Neural crest cell (in vitro differentiated cells): ENCODE measurements at regions not wholly inside any gene's neighbourhood (a gene's known extent, or its start where the extent isn't known, plus 50 kb on each side); places are given as distances from the start of the nearest gene placed in this dataset.

Source experiments
- DNase-seq: peaks from one replicate; pipeline ENCODE4 v3.0.0; 2021; ENCODE audit warnings: low read depth, mixed read lengths, low spot score
- H3K27ac Mint-ChIP-seq: one replicate; pipeline ENCODE4 v1.8.0; 2021; ENCODE audit warnings: mild to moderate bottlenecking, mixed read lengths; ENCODE audit not compliant: unreplicated experiment
- H3K27me3 Mint-ChIP-seq: 2 replicates; pipeline ENCODE4 v1.8.0; 2021; ENCODE audit warnings: low read depth, mild to moderate bottlenecking, mixed read lengths
- H3K36me3 Mint-ChIP-seq: 2 replicates; pipeline ENCODE4 v1.8.0; 2021; ENCODE audit warnings: low read depth, mild to moderate bottlenecking, mixed read lengths
- H3K4me1 Mint-ChIP-seq: 2 replicates; pipeline ENCODE4 v1.8.0; 2021; ENCODE audit warnings: mixed read lengths
- H3K4me3 Mint-ChIP-seq: one replicate; pipeline ENCODE4 v1.8.0; 2021; ENCODE audit warnings: mild to moderate bottlenecking, mixed read lengths
- H3K9me3 Mint-ChIP-seq: 2 replicates; pipeline ENCODE4 v1.8.0; 2021; ENCODE audit warnings: mixed read lengths
- CTCF ChIP-seq: fragments of 200-600 bp; sonication (generic); conservative IDR thresholded peaks from 2 replicates; pipeline ENCODE4 v1.5.0; 2021; ENCODE audit warnings: antibody characterized with exemption, mild to moderate bottlenecking

GRCh38 chr1:34328281-34328799 is 151.6 kb downstream of the C1orf94 start:
- no peak overlapping the region for H3K4me3 Mint-ChIP-seq
- peaks cover 20% of the 10 kb centered on the region for H3K27me3 Mint-ChIP-seq
- H3K9me3 Mint-ChIP-seq, result no peaks in the 10 kb centered on the region
- no peak for TF ChIP-seq CTCF
- H3K4me1 Mint-ChIP-seq, result no peaks in the 10 kb centered on the region
- H3K36me3 Mint-ChIP-seq, result no peaks in the 10 kb centered on the region
- H3K27ac Mint-ChIP-seq, result no peak overlapping the region
- no peak for DNase-seq

- no peak overlapping the region for H3K27ac Mint-ChIP-seq
- H3K4me3 Mint-ChIP-seq, result no peak overlapping the region
- H3K27me3 Mint-ChIP-seq, result peaks cover 16% of the 10 kb centered on the region
- H3K4me1 Mint-ChIP-seq, result no peaks in the 10 kb centered on the region
- H3K36me3 Mint-ChIP-seq, result no peaks in the 10 kb centered on the region
- no peak for DNase-seq
- no peak for TF ChIP-seq CTCF
- H3K9me3 Mint-ChIP-seq, result no peaks in the 10 kb centered on the region
These were observed 153.4 kb downstream of the C1orf94 start for GRCh38 chr1:34330061-34330460.

- no peaks in the 10 kb centered on the region for H3K4me1 Mint-ChIP-seq
- H3K4me3 Mint-ChIP-seq, result no peak overlapping the region
- no peak for TF ChIP-seq CTCF
- DNase-seq, result no peak
- H3K27ac Mint-ChIP-seq, result no peak overlapping the region
- H3K9me3 Mint-ChIP-seq, result no peaks in the 10 kb centered on the region
- H3K27me3 Mint-ChIP-seq, result peaks cover 16% of the 10 kb centered on the region
- H3K36me3 Mint-ChIP-seq, result no peaks in the 10 kb centered on the region
These were observed 154.6 kb downstream of the C1orf94 start for GRCh38 chr1:34331020-34331926.

- Mint-ChIP-seq H3K4me1 (no peaks in the 10 kb centered on the region), H3K9me3 (no peaks in the 10 kb centered on the region), H3K36me3 (no peaks in the 10 kb centered on the region), H3K27me3 (peaks cover 14% of the 10 kb centered on the region), H3K27ac (no peak overlapping the region), H3K4me3 (no peak overlapping the region)
- no peak for DNase-seq
- no peak for TF ChIP-seq CTCF
These were observed 156.3 kb downstream of the C1orf94 start for GRCh38 chr1:34332996-34333395.

- no peak for TF ChIP-seq CTCF
- Mint-ChIP-seq H3K27me3 (peaks cover 54% of the 10 kb centered on the region), H3K27ac (no peak overlapping the region), H3K36me3 (no peaks in the 10 kb centered on the region), H3K9me3 (no peaks in the 10 kb centered on the region), H3K4me3 (no peak overlapping the region), H3K4me1 (no peaks in the 10 kb centered on the region)
- no peak for DNase-seq
These were observed 162.2 kb downstream of the C1orf94 start for GRCh38 chr1:34338871-34339270.
